ENCODE measurements at regions not wholly inside any gene's neighbourhood (a gene's known extent, or its start where the extent isn't known, plus 50 kb on each side); places are given as distances from the start of the nearest gene placed in this dataset.

DNA sequence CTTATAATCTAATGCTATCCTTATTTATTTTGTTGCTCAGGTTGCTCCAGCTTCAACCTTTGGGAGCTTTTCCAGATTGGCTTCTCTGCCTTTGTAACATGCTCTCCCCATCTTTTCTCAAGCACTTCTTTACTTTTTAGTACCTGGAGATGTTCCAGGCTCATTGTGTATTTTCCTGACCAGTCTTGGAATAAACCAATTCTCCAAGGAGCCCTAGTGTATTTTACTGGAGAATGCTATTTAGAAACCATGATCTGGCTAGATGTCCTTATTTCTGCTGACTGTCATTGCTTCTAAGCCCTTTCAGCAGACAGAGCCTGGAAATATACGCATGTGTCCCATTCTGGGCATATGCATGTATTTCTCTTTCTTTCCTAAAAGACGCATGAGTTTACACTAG, 95.7 kb downstream of the EMX2 start:
- DNase-seq (ENCODE audit: low spot score) = no peak

GRCh38 chr10:117638664-117639200, 96.2 kb downstream of the EMX2 start:
- DNase-seq (ENCODE audit: low spot score) = no peak

DNA sequence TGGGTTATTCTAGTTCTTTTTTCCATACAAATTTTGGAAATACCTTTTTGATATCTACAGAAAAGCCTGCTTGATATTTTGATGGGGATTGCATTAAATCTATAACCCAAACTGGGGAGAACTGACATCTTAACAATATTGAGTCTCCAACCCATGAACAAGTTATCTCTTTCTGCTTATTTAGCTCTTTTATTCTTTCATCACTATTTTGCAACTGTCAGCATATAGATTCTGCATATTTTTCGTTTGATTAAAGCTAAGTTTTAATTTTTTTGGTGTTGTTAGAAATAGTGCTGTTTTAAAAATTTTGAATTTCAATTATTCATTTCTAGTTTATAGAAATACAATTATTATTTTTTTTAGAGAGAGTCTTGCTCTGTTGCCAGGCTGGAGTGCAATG, 97.9 kb downstream of the EMX2 start:
- DNase-seq (ENCODE audit: low spot score) = no peak

DNA sequence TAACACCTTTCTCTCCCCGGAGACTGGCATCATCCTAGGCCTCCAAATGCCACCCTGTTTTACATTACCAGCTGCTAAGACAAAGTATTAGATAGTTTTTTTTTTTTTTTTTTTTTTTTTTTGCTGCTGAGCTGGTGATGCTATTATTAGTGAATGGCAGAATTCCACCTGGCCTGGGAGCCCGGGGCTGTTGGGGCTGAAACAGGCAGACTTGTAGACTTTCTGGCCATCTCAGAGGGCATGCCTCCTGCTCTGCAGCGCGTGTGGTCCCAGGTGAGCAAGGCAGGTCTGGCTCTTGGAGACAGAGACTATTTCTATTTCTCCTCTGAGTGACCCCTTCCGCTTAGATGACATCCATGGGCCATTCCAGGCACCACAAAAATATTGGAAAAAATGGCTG, 104.2 kb downstream of the EMX2 start:
- no peak for DNase-seq (ENCODE audit: low spot score)

GRCh38 chr10:117647306-117647705, 104.8 kb downstream of the EMX2 start:
- no peak for DNase-seq (ENCODE audit: low spot score)

GRCh38 chr10:117651121-117651520, 108.6 kb downstream of the EMX2 start:
- DNase-seq (ENCODE audit: low spot score) = no peak

- no peak for DNase-seq (ENCODE audit: low spot score)
Observed at GRCh38 chr10:117652228-117653169, 110.0 kb downstream of the EMX2 start.

DNA sequence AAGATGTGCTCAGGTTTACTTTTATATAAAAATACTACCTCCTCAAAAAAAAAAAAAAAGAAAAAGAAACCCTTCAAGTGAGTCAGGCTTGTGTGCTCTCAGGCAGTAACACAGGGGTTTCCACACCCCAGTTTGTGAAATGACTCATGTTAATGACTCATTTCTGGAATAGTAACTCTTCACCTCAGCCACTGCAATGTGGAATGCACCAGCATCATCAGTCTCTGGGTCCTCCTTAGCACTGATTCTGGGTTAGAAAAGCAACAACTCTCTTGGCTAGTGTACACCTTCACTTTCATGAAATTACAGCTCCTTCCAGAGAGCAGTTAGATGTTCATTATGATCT, 110.6 kb downstream of the EMX2 start:
- no peak for DNase-seq (ENCODE audit: low spot score)

DNA sequence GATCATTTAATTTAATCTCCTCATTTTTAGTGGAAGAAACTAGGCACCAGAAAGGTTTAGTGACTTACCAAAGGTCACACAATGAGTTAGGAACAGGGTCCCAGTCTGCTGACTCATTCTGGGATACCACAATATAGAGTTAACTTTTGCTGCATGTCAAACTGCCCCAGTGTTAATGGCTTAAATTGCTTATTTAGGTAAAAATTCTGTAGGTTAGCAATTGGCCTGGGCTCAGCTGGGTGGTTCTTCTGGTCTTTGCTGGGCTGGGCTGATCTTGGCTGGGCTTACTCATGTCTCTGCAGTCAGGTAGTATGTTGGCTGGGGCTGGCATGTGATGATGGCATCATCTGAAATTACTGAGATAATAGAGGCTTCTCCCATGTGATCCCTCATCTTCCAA, 111.6 kb downstream of the EMX2 start:
- no peak for DNase-seq (ENCODE audit: low spot score)

DNA sequence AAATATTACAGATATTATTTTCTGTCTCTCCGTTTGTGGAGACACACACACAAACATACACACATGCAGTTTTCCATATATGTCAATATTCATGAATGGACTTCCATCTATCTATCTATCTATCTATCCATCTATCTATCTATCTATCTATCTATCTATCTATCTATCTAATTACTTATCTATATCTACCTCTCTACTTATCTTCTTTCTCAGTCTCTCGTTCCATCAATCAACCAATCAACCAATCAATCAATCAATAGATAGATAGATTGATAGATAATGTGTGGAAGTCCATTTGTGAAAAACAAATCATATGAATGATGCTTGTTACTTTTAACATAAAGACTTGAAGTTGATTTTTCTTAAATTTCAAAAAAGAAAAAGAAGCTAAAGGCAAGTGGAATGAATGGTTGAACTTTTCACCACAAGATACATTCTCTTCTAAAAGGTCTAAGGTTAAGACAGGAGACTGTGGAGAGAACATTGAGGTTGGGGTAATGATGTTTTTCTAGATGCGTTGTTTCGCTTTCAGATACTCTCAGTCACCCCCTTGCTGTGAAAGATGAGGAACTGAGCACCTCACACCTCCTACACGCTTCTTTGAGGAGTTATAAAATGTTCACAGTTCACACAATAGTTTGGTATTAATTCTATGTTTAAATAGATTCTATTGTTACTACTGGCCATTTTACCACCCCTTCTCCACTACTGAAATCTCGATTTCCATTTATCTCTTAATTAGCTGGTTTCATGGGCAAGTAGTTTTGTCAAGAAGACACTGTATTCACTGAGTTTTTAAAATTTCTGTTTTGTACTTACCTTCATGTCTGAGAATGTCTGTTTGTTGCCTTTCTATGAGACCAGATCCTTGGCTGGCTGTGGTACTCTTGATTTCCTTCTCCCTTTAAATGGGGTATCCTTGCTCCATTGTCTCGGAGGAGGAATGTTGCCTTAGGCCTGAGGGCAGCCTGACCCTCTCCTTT, 114.1 kb downstream of the EMX2 start:
- DNase-seq (ENCODE audit: low spot score) = no peak

- DNase-seq (ENCODE audit: low spot score) = no peak
Observed at GRCh38 chr10:117661316-117661715, 118.8 kb downstream of the EMX2 start.

DNA sequence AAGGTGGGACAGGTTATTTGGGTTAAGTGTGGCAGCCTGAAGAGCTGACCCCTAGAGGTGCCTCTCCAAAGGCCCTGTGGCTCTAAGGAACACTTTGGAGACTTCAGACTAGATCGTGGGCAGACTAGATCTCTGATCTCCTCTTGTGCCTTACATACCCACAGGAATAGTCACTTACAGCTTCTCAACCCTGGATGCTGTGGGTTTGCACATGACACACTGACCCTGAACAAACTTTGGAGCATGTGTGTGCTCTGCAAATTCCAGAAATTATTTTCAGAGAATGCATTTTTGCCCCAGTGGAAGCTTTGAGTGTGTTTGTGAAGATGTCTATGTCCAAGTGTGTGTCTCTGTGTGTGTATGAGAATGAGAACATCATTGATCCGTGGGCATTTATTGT, 119.6 kb downstream of the EMX2 start:
- DNase-seq (ENCODE audit: low spot score) = no peak

GRCh38 chr10:117662751-117663540, 120.4 kb downstream of the EMX2 start:
- no peak for DNase-seq (ENCODE audit: low spot score)

- no peak for DNase-seq (ENCODE audit: low spot score)
Observed at GRCh38 chr10:117663750-117664149, 121.2 kb downstream of the EMX2 start.

- DNase-seq (ENCODE audit: low spot score) = no peak
Observed at GRCh38 chr10:117664288-117664687, 121.7 kb downstream of the EMX2 start.

DNA sequence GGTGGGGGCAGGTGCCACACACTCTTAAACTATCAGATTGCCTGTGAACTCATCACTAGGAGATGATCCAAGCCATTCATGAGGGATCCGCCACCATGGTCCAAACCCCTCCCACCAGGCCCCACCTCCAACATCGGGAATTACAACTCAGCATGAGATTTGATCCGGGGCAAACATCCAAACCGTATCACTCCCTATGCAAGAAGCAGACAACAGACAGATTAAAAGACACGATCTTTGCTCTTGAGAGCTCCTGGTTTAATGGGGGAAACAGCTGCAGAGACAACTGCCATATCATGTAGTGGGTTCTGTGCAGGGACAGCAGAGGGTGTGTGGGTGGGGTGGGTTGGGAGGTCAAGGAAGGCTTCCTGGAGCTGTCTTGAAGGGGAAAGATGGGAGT, 123.6 kb downstream of the EMX2 start:
- no peak for DNase-seq (ENCODE audit: low spot score)

- DNase-seq (ENCODE audit: low spot score) = no peak
Observed at GRCh38 chr10:117666965-117667364, 124.4 kb downstream of the EMX2 start.

- DNase-seq (ENCODE audit: low spot score) = no peak
Observed at GRCh38 chr10:117667831-117668230, 125.3 kb downstream of the EMX2 start.

- no peak for DNase-seq (ENCODE audit: low spot score)
Observed at GRCh38 chr10:117668327-117669008, 125.9 kb downstream of the EMX2 start.

DNA sequence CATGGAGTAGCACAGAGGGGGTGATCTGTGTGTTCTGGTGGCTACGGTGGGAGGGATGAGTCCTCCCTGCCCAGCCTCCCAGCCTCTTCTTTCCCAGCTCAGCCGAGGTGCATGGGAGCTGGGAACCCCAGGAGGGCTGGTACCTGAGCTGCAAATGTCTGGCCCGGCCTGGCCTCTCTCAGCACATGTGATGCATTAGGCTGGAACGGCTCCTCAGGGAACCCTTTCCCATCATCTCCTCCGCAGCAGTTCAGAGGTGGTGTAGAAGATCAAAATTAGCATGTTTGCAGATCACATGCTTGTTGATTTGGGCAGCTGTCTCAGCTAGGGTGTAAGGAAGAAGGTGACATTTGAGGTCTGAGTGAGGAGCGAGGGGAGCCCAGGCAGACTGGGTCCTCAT, 126.6 kb downstream of the EMX2 start:
- DNase-seq (ENCODE audit: low spot score) = no peak

All from HuH-7.5 (cell line).